Fibroblast of villous mesenchyme (primary cell): ENCODE measurements at regions not wholly inside any gene's neighbourhood (a gene's known extent, or its start where the extent isn't known, plus 50 kb on each side); places are given as distances from the start of the nearest gene placed in this dataset.

Experiments
- DNase-seq: peaks from one replicate; pipeline ENCODE4 v3.0.0-alpha.2; 2010; ENCODE audit warnings: low read depth
- H3K4me3 ChIP-seq: 2 replicates; pipeline ENCODE4 v1.5.1; 2011; ENCODE audit warnings: low read depth, mild to moderate bottlenecking, low read length
- TF ChIP-seq, protein P1 (sequence below): IDR thresholded peaks from 2 replicates; pipeline ENCODE4 v1.5.1; 2012; ENCODE audit warnings: low read depth, mild to moderate bottlenecking, low read length; ENCODE audit not compliant: insufficient read depth

DNA sequence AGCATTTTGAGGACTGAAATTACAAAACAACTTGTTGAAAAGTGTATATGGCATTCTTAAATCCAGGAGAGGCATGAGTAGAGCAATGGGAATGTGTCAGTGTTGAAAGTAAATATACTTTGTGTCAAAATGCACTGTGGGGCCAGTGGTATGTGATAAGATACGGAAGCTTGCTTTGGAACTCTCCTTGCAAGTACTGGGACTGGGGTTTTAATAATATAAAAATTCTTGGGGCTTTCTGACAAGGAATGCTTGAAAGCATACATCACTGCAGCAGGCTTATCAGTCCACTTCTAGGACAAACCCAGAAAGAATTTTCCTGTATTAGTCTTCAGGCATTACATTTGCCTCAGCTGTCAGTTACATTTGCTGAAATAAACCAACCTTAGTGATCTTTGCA, 472.8 kb upstream of the FZD8 start:
- no peak overlapping the region for H3K4me3 ChIP-seq
- peak; percentile 72 for DNase-seq
- TF ChIP-seq, protein P1, sequence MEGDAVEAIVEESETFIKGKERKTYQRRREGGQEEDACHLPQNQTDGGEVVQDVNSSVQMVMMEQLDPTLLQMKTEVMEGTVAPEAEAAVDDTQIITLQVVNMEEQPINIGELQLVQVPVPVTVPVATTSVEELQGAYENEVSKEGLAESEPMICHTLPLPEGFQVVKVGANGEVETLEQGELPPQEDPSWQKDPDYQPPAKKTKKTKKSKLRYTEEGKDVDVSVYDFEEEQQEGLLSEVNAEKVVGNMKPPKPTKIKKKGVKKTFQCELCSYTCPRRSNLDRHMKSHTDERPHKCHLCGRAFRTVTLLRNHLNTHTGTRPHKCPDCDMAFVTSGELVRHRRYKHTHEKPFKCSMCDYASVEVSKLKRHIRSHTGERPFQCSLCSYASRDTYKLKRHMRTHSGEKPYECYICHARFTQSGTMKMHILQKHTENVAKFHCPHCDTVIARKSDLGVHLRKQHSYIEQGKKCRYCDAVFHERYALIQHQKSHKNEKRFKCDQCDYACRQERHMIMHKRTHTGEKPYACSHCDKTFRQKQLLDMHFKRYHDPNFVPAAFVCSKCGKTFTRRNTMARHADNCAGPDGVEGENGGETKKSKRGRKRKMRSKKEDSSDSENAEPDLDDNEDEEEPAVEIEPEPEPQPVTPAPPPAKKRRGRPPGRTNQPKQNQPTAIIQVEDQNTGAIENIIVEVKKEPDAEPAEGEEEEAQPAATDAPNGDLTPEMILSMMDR = no peak

DNA sequence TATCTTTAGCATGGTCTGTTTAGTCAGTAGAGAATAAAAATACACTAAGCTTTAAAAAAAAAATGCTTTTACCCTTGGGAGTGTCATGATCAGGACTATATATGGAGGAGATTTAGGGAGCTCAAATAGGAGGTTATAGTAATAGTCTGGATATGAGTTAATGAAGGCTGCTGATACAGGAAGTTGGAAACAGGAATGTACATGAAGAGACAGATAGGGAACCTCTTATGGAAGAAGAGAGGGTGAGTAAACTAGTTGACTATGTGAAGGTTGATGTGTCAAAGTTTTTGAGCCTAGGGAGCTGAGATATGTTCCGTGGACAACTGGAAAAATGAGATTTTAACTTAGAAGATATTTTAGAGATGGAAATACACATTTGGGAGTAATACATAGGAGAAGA, 472.0 kb upstream of the FZD8 start:
- TF ChIP-seq, protein P1 = no peak
- no peak for DNase-seq
- H3K4me3 ChIP-seq = no peak overlapping the region

DNA sequence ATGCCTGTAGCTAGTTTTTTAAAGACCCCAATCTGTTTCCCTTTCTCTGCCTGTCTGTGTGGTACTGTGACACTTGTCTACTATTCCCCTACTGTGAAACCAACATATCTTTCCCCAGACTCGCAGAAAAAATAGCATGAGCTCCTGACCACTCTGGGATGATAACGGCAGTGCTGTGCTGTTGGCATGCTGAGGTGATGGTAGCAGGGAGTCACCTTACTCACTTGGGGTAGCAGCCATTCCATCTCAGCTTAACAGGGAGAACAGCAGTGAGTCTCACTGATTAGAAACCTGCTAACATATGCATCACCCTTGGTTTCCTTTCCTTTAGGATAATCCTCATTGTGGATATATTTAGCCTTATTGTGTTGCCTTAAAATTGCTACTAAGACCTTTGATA, 469.6 kb upstream of the FZD8 start:
- no peak overlapping the region for H3K4me3 ChIP-seq
- TF ChIP-seq, protein P1 = no peak
- DNase-seq = no peak

DNA sequence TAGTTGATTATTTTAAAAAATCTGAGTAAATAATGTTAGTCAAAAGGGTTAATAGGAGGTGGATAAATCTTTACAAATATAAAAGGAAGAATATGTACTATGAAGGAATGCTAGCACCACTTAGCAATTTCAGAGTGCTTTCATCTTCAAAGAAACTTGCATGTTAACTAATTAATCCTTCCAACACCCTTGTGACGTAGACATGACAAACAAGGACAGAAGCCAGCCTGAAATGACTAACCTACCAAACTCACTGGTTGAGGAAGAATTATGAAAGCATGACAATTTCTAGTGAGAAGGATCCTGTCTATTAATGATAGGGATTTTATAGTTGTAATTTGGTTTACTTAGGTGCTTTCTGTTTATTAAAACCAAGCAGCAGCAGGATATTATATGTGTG, 468.0 kb upstream of the FZD8 start:
- no peak for DNase-seq
- TF ChIP-seq, protein P1 = no peak
- no peak overlapping the region for H3K4me3 ChIP-seq

DNA sequence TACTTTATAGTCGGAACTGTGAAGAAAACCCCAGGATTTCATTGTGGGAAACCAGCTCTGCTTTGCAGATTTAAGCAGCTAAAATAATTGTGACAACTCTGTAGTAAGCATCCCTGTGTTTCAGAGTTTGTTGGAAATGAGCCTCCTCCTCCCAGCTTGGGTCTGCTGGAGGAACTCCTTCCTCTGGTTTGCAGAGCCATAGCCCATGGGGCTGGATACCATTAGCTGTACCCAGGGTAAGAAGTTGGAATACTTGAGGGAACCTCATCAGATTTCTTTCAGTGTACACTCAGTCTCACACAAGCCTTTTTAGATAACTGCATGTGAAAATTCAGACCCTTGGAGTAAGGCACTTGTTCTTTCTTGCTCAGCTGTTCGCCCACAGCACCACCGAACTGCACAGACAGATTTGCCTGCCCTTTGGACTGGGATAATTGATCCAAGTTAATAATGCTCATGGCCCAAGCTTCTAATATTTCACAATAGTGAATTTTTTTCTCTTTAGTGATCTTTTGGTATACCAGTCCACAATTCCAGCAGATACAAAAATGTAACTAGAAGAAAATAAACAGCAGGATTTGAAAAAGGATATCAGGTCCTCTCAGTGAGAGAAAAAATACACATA, 467.4 kb upstream of the FZD8 start:
- DNase-seq = no peak
- TF ChIP-seq, protein P1 = no peak
- H3K4me3 ChIP-seq = no peak overlapping the region

DNA sequence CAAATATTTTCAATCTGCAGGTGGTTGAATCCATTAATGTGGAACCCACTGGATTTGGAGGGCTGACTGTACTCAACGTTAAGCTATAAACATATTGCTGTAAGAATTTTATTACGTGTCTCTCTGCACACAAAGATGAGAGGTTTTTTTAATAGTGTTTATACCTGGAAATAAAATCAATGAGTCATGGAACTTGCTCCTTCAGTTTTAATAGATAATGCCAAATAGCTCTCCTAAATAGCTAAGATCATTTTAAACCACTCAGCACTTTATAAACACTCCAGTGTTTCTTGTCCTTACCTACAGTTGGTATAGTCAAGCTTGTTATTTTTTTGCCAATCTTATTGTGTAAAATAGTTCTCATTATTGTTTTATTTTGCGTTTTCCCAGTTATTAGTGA, 455.6 kb upstream of the FZD8 start:
- TF ChIP-seq, protein P1 = no peak
- no peak for DNase-seq
- H3K4me3 ChIP-seq = no peak overlapping the region

DNA sequence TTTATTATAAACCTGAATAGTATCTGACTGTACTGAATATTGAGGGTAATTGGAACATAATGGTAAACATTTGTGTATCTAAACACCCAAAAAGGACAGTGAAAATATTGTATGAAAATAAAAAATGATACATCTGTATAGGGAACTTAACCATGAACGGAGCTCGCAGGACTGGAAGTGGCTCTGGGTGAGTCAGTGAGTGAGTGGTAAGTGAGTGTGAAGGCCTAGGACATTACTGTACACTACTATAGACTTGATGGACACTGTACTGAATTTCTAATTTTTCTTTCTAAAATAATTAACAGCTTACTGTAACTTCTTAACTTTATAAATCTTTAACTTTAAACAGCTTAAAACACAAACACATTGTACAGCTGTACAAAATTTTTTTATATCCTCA, 454.5 kb upstream of the FZD8 start:
- TF ChIP-seq, protein P1 = no peak
- H3K4me3 ChIP-seq = no peak overlapping the region
- no peak for DNase-seq
